ENCODE measurements at regions not wholly inside any gene's neighbourhood (a gene's known extent, or its start where the extent isn't known, plus 50 kb on each side); places are given as distances from the start of the nearest gene placed in this dataset.

DNA sequence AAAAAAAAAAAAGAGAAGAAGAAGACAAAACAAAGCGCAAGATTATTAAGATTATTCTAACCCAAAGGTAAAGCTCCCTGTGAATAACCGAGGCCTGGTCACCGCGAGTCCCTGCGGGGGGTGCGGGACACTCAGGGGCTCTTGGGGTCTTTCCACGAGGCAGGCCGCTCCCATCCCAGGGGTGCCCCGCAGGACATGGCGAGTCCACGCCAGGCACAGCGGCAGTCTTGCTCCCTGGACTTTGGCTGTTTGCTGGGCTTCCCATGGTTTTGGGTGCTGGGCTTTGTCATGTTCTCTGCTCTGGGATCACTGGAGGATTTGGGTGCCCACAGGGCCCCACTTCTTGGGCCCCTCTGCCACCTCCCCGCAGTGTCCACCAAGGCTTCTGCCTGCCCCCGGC, 137.4 kb upstream of the TCERG1L start:
- TF ChIP-seq, protein P1, sequence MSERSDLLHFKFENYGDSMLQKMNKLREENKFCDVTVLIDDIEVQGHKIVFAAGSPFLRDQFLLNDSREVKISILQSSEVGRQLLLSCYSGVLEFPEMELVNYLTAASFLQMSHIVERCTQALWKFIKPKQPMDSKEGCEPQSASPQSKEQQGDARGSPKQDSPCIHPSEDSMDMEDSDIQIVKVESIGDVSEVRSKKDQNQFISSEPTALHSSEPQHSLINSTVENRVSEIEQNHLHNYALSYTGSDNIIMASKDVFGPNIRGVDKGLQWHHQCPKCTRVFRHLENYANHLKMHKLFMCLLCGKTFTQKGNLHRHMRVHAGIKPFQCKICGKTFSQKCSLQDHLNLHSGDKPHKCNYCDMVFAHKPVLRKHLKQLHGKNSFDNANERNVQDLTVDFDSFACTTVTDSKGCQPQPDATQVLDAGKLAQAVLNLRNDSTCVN (CRISPR knock-in tag; IDR thresholded peaks at IDR 0.05; ENCODE audit: borderline replicate concordance), result no peak
- TF ChIP-seq ZNF124 (CRISPR knock-in tag; IDR thresholded peaks at IDR 0.05) (no peak), POLR2A (IDR thresholded peaks at IDR 0.05; ENCODE audit: insufficient read depth in 1 of 2, low read depth in 2 of 2, low read length in 2 of 2) (no peak), ARID2 (CRISPR knock-in tag; IDR thresholded peaks at IDR 0.05; ENCODE audit: borderline replicate concordance) (no peak), ZFAT (CRISPR knock-in tag; conservative IDR thresholded peaks at IDR 0.05) (no peak)
- TF ChIP-seq, protein P2, sequence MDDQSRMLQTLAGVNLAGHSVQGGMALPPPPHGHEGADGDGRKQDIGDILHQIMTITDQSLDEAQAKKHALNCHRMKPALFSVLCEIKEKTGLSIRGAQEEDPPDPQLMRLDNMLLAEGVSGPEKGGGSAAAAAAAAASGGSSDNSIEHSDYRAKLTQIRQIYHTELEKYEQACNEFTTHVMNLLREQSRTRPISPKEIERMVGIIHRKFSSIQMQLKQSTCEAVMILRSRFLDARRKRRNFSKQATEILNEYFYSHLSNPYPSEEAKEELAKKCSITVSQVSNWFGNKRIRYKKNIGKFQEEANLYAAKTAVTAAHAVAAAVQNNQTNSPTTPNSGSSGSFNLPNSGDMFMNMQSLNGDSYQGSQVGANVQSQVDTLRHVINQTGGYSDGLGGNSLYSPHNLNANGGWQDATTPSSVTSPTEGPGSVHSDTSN (CRISPR knock-in tag; IDR thresholded peaks at IDR 0.05; ENCODE audit: borderline replicate concordance), result no peak
- TF ChIP-seq, protein P3, sequence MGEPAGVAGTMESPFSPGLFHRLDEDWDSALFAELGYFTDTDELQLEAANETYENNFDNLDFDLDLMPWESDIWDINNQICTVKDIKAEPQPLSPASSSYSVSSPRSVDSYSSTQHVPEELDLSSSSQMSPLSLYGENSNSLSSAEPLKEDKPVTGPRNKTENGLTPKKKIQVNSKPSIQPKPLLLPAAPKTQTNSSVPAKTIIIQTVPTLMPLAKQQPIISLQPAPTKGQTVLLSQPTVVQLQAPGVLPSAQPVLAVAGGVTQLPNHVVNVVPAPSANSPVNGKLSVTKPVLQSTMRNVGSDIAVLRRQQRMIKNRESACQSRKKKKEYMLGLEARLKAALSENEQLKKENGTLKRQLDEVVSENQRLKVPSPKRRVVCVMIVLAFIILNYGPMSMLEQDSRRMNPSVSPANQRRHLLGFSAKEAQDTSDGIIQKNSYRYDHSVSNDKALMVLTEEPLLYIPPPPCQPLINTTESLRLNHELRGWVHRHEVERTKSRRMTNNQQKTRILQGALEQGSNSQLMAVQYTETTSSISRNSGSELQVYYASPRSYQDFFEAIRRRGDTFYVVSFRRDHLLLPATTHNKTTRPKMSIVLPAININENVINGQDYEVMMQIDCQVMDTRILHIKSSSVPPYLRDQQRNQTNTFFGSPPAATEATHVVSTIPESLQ (CRISPR knock-in tag; conservative IDR thresholded peaks at IDR 0.05), result no peak
- TF ChIP-seq, protein P4, sequence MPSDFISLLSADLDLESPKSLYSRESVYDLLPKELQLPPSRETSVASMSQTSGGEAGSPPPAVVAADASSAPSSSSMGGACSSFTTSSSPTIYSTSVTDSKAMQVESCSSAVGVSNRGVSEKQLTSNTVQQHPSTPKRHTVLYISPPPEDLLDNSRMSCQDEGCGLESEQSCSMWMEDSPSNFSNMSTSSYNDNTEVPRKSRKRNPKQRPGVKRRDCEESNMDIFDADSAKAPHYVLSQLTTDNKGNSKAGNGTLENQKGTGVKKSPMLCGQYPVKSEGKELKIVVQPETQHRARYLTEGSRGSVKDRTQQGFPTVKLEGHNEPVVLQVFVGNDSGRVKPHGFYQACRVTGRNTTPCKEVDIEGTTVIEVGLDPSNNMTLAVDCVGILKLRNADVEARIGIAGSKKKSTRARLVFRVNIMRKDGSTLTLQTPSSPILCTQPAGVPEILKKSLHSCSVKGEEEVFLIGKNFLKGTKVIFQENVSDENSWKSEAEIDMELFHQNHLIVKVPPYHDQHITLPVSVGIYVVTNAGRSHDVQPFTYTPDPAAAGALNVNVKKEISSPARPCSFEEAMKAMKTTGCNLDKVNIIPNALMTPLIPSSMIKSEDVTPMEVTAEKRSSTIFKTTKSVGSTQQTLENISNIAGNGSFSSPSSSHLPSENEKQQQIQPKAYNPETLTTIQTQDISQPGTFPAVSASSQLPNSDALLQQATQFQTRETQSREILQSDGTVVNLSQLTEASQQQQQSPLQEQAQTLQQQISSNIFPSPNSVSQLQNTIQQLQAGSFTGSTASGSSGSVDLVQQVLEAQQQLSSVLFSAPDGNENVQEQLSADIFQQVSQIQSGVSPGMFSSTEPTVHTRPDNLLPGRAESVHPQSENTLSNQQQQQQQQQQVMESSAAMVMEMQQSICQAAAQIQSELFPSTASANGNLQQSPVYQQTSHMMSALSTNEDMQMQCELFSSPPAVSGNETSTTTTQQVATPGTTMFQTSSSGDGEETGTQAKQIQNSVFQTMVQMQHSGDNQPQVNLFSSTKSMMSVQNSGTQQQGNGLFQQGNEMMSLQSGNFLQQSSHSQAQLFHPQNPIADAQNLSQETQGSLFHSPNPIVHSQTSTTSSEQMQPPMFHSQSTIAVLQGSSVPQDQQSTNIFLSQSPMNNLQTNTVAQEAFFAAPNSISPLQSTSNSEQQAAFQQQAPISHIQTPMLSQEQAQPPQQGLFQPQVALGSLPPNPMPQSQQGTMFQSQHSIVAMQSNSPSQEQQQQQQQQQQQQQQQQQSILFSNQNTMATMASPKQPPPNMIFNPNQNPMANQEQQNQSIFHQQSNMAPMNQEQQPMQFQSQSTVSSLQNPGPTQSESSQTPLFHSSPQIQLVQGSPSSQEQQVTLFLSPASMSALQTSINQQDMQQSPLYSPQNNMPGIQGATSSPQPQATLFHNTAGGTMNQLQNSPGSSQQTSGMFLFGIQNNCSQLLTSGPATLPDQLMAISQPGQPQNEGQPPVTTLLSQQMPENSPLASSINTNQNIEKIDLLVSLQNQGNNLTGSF (CRISPR knock-in tag; IDR thresholded peaks at IDR 0.05), result no peak
- TF ChIP-seq, protein P5, sequence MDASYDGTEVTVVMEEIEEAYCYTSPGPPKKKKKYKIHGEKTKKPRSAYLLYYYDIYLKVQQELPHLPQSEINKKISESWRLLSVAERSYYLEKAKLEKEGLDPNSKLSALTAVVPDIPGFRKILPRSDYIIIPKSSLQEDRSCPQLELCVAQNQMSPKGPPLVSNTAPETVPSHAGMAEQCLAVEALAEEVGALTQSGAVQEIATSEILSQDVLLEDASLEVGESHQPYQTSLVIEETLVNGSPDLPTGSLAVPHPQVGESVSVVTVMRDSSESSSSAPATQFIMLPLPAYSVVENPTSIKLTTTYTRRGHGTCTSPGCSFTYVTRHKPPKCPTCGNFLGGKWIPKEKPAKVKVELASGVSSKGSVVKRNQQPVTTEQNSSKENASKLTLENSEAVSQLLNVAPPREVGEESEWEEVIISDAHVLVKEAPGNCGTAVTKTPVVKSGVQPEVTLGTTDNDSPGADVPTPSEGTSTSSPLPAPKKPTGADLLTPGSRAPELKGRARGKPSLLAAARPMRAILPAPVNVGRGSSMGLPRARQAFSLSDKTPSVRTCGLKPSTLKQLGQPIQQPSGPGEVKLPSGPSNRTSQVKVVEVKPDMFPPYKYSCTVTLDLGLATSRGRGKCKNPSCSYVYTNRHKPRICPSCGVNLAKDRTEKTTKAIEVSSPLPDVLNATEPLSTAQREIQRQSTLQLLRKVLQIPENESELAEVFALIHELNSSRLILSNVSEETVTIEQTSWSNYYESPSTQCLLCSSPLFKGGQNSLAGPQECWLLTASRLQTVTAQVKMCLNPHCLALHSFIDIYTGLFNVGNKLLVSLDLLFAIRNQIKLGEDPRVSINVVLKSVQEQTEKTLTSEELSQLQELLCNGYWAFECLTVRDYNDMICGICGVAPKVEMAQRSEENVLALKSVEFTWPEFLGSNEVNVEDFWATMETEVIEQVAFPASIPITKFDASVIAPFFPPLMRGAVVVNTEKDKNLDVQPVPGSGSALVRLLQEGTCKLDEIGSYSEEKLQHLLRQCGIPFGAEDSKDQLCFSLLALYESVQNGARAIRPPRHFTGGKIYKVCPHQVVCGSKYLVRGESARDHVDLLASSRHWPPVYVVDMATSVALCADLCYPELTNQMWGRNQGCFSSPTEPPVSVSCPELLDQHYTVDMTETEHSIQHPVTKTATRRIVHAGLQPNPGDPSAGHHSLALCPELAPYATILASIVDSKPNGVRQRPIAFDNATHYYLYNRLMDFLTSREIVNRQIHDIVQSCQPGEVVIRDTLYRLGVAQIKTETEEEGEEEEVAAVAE (CRISPR knock-in tag; IDR thresholded peaks at IDR 0.05; ENCODE audit: borderline replicate concordance), result no peak
- TF ChIP-seq, protein P6, sequence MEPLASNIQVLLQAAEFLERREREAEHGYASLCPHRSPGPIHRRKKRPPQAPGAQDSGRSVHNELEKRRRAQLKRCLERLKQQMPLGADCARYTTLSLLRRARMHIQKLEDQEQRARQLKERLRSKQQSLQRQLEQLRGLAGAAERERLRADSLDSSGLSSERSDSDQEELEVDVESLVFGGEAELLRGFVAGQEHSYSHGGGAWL (CRISPR knock-in tag; IDR thresholded peaks at IDR 0.05), result no peak
- TF ChIP-seq, protein P7, sequence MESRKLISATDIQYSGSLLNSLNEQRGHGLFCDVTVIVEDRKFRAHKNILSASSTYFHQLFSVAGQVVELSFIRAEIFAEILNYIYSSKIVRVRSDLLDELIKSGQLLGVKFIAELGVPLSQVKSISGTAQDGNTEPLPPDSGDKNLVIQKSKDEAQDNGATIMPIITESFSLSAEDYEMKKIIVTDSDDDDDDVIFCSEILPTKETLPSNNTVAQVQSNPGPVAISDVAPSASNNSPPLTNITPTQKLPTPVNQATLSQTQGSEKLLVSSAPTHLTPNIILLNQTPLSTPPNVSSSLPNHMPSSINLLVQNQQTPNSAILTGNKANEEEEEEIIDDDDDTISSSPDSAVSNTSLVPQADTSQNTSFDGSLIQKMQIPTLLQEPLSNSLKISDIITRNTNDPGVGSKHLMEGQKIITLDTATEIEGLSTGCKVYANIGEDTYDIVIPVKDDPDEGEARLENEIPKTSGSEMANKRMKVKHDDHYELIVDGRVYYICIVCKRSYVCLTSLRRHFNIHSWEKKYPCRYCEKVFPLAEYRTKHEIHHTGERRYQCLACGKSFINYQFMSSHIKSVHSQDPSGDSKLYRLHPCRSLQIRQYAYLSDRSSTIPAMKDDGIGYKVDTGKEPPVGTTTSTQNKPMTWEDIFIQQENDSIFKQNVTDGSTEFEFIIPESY (CRISPR knock-in tag; IDR thresholded peaks at IDR 0.05), result no peak
